IMR-90 (cell line): ENCODE measurements at regions not wholly inside any gene's neighbourhood (a gene's known extent, or its start where the extent isn't known, plus 50 kb on each side); places are given as distances from the start of the nearest gene placed in this dataset.

Experiments
- ATAC-seq: fragments of 200-7000 bp; cut with Tn5 transposase; 2 replicates; pipeline ENCODE4 v1.9.1; 2020; ENCODE audit warnings: low read depth, mild to moderate bottlenecking, moderate library complexity
- BruUV-seq: library from RNA; stranded (reverse); fragments of 400-500 nt; replicated peaks from 2 replicates; lab custom pipeline; 2021; lab: Mats Ljungman, UMichigan
- CTCF ChIA-PET: fragments of 300-600 bp; formaldehyde crosslinking; extraction: SDS; loops from one replicate; lab custom pipeline; 2021; ENCODE audit warnings: antibody characterized with exemption; lab: Yijun Ruan, JAX
- POLR2A ChIA-PET: fragments of 300-600 bp; sonication (Branson Sonifier 250); formaldehyde crosslinking; loops from one replicate; lab custom pipeline; 2022; ENCODE audit warnings: antibody characterized with exemption; ENCODE audit not compliant: unreplicated experiment; lab: Charles Lee
- DNase-seq: peaks from one replicate; pipeline ENCODE4 v3.0.0; 2013
- H2AFZ ChIP-seq: replicated peaks from 2 replicates; pipeline ENCODE3; 2013; ENCODE audit warnings: low read length, mild to moderate bottlenecking; ENCODE audit not compliant: poor library complexity
- H2AK5ac ChIP-seq: 2 replicates; pipeline ENCODE4 v1.6.1; 2013; ENCODE audit warnings: low read depth, low read length, inconsistent platforms
- H2AK9ac ChIP-seq: replicated peaks from 2 replicates; pipeline ENCODE3; 2013; ENCODE audit warnings: mild to moderate bottlenecking, low read depth, low read length, moderate library complexity; ENCODE audit not compliant: poor library complexity
- H2BK120ac ChIP-seq: 2 replicates; pipeline ENCODE4 v1.6.1; 2013; ENCODE audit warnings: low read depth, low read length, inconsistent platforms
- H2BK15ac ChIP-seq: 3 replicates; pipeline ENCODE4 v1.6.1; 2013; ENCODE audit warnings: low read depth, low read length, inconsistent platforms
- H2BK20ac ChIP-seq: 2 replicates; pipeline ENCODE4 v1.6.1; 2013; ENCODE audit warnings: low read depth, mild to moderate bottlenecking, inconsistent platforms, low read length, moderate library complexity
- H2BK5ac ChIP-seq: 2 replicates; pipeline ENCODE4 v1.6.1; 2013; ENCODE audit warnings: mild to moderate bottlenecking, low read depth, low read length, inconsistent platforms; ENCODE audit not compliant: poor library complexity, severe bottlenecking
- H3K14ac ChIP-seq: replicated peaks from 2 replicates; pipeline ENCODE4 v1.6.1; 2013; ENCODE audit warnings: low read depth, low read length, inconsistent platforms
- H3K18ac ChIP-seq: 2 replicates; pipeline ENCODE4 v1.6.1; 2013; ENCODE audit warnings: low read depth, low read length, control low read depth
- H3K23ac ChIP-seq: 2 replicates; pipeline ENCODE4 v1.6.1; 2013; ENCODE audit warnings: low read depth, low read length, inconsistent platforms
- H3K27ac ChIP-seq: 2 replicates; pipeline ENCODE4 v1.5.1; 2013; ENCODE audit warnings: mild to moderate bottlenecking, control low read depth, low read length; ENCODE audit not compliant: insufficient read depth
- H3K27me3 ChIP-seq: 2 replicates; pipeline ENCODE4 v1.6.1; 2013; ENCODE audit warnings: low read length; ENCODE audit not compliant: control insufficient read depth, insufficient read depth
- H3K36me3 ChIP-seq: 2 replicates; pipeline ENCODE4 v1.6.1; 2013; ENCODE audit warnings: low read length, mixed read lengths; ENCODE audit not compliant: control insufficient read depth, insufficient read depth
- H3K4ac ChIP-seq: 2 replicates; pipeline ENCODE4 v1.6.1; 2013; ENCODE audit warnings: low read depth, low read length, inconsistent platforms
- H3K4me1 ChIP-seq: 2 replicates; pipeline ENCODE4 v1.6.1; 2013; ENCODE audit warnings: low read length, mixed read lengths; ENCODE audit not compliant: control insufficient read depth, insufficient read depth
- H3K4me2 ChIP-seq: 2 replicates; pipeline ENCODE4 v1.6.1; 2013; ENCODE audit warnings: low read depth, mild to moderate bottlenecking, control low read depth, low read length, moderate library complexity
- H3K4me3 ChIP-seq: 2 replicates; pipeline ENCODE4 v1.5.1; 2013; ENCODE audit warnings: low read depth, mild to moderate bottlenecking, control low read depth, low read length, moderate library complexity; ENCODE audit not compliant: insufficient read depth
- H3K56ac ChIP-seq: 2 replicates; pipeline ENCODE4 v1.6.1; 2013; ENCODE audit warnings: low read length, inconsistent platforms; ENCODE audit not compliant: insufficient read depth; ENCODE audit errors: extremely low read depth
- H3K79me1 ChIP-seq, 2 experiments: 2 replicates each; pipeline ENCODE4 v1.6.1; 2013; ENCODE audit warnings: low read length in 2 of 2, inconsistent platforms in 1 of 2, low read depth in 1 of 2
- H3K9ac ChIP-seq: 2 replicates; pipeline ENCODE4 v1.6.1; 2013; ENCODE audit warnings: low read depth, low read length, control low read depth
- H3K9me1 ChIP-seq: 2 replicates; pipeline ENCODE4 v1.6.1; 2013; ENCODE audit warnings: low read length, inconsistent platforms; ENCODE audit not compliant: insufficient read depth
- H3K9me3 ChIP-seq: 2 replicates; pipeline ENCODE4 v1.6.1; 2013; ENCODE audit warnings: low read length; ENCODE audit not compliant: control insufficient read depth, insufficient read depth
- H4K20me1 ChIP-seq: 2 replicates; pipeline ENCODE4 v1.6.1; 2013; ENCODE audit warnings: low read length, inconsistent platforms; ENCODE audit not compliant: insufficient read depth
- H4K5ac ChIP-seq: 2 replicates; pipeline ENCODE4 v1.6.1; 2013; ENCODE audit warnings: mild to moderate bottlenecking, low read depth, low read length, control low read depth
- H4K8ac ChIP-seq, 2 experiments: 2 replicates each; pipeline ENCODE4 v1.6.1; 2013; ENCODE audit warnings: low read depth in 2 of 2, low read length in 2 of 2, control low read depth in 1 of 2, inconsistent platforms in 1 of 2
- H4K91ac ChIP-seq: 2 replicates; pipeline ENCODE4 v1.6.1; 2013; ENCODE audit warnings: low read depth, low read length, inconsistent platforms; ENCODE audit not compliant: insufficient read depth
- MAZ ChIP-seq: IDR thresholded peaks from 2 replicates; pipeline ENCODE4 v1.6.1; 2012; ENCODE audit warnings: low read depth, mild to moderate bottlenecking, low read length, improper control_type of control experiment, moderate library complexity, borderline replicate concordance
- MXI1 ChIP-seq: IDR thresholded peaks from 2 replicates; pipeline ENCODE4 v1.6.1; 2012; ENCODE audit warnings: low read depth, mild to moderate bottlenecking, low read length, moderate library complexity, borderline replicate concordance
- RFX5 ChIP-seq: IDR thresholded peaks from 2 replicates; pipeline ENCODE4 v1.8.0; 2012; ENCODE audit warnings: low read depth, mild to moderate bottlenecking, low read length, moderate library complexity
- SMC3 ChIP-seq: fragments of 150-350 bp; IDR thresholded peaks from 2 replicates; pipeline ENCODE4 v1.6.1; 2016; ENCODE audit warnings: low read depth, mild to moderate bottlenecking, antibody characterized with exemption, low read length, moderate library complexity
- WGBS, 2 experiments: methylation state at CpG; one replicate each; pipeline versions ENCODE4 v1.1.5 to v1.1.7; 2013; ENCODE audit warnings: missing lambda C conversion rate in 2 of 2; ENCODE audit not compliant: insufficient read length in 1 of 2; ENCODE audit errors: extremely low coverage in 2 of 2; 5-methylcytosine and 5-hydroxymethylcytosine counted together
- dilution Hi-C: fragments of 300-500 bp; cut with HindIII; formaldehyde crosslinking; loops from one replicate; pipeline ENCODE4 v1.14.3; 2018; ENCODE audit warnings: low sequenced_read_pairs; ENCODE audit not compliant: unreplicated experiment
- in situ Hi-C: fragments of 300-500 bp; cut with MboI; formaldehyde crosslinking; loops from 3 replicates; pipeline ENCODE4 v1.14.3; 2019; ENCODE audit warnings: low sequenced_read_pairs, inconsistent platforms, mixed read lengths
- intact Hi-C: fragments of 100-400 bp; cut with micrococcal nuclease; formaldehyde crosslinking; loops from 2 replicates; pipeline ENCODE4 v1.10.0; 2022

DNA sequence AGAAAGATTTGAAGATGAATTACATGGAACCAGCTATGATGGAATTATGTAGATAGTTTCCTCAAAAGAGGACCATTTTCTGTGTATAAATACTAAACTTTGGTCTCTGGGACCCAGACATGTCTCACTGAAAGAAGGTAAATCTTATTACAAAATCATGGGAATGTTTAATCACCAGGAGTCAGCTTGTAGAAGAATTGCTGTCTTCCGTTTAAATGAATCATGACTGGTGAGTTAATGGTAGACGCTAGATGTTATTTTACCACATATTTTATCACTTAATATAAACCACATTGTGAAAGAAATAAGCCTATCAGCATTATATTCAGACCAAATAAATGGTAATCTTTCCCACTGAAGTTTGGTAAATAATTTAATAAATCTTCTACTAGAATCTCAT is 322.3 kb upstream of the SUCLG2 start:
- no peaks in the 10 kb centered on the region for H3K36me3 ChIP-seq
- no peak overlapping the region for H2BK20ac ChIP-seq
- no peaks in the 10 kb centered on the region for H3K79me1 ChIP-seq
- no CpG with 5 or more reads among the region's 2 CpGs for WGBS, 2 experiments
- H3K4me1 ChIP-seq = no peaks in the 10 kb centered on the region
- ATAC-seq (no peak), DNase-seq (no peak)
- in situ Hi-C loops (no loop called here), intact Hi-C loops (no loop called here), dilution Hi-C loops (no loop called here)
- BruUV-seq = no TSS peak
- H3K14ac ChIP-seq = no peak overlapping the region
- no peak overlapping the region for H2BK15ac ChIP-seq
- H3K9me1 ChIP-seq = no peaks in the 10 kb centered on the region
- POLR2A ChIA-PET = no interaction called here
- H4K20me1 ChIP-seq = no peaks in the 10 kb centered on the region
- no peak overlapping the region for H2BK120ac ChIP-seq
- no peak overlapping the region for H3K23ac ChIP-seq
- CTCF ChIA-PET = no interaction called here
- no peak overlapping the region for H2AK9ac ChIP-seq
- no peak overlapping the region for H4K5ac ChIP-seq
- no peak overlapping the region for H3K4me2 ChIP-seq
- H2AFZ ChIP-seq = no peak overlapping the region
- H4K91ac ChIP-seq = no peak overlapping the region
- H3K27me3 ChIP-seq = no peaks in the 10 kb centered on the region
- no peak overlapping the region for H3K27ac ChIP-seq
- no peak overlapping the region for H3K4ac ChIP-seq
- no peak overlapping the region for H4K8ac ChIP-seq
- H2AK5ac ChIP-seq = no peak overlapping the region
- no peak overlapping the region for H3K18ac ChIP-seq
- no peak overlapping the region for H3K9ac ChIP-seq
- TF ChIP-seq SMC3 (no peak), MAZ (no peak), RFX5 (no peak), MXI1 (no peak)
- no peak overlapping the region for H3K56ac ChIP-seq
- H2BK5ac ChIP-seq = no peak overlapping the region
- no peak overlapping the region for H3K4me3 ChIP-seq
- no peaks in the 10 kb centered on the region for H3K9me3 ChIP-seq
